SK-N-SH treated with all-trans-retinoic acid at 6 μM for 48 hours (cell line): ENCODE measurements at regions not wholly inside any gene's neighbourhood (a gene's known extent, or its start where the extent isn't known, plus 50 kb on each side); places are given as distances from the start of the nearest gene placed in this dataset.
A peak's percentile ranks its signal among the peaks of the same experiment; 100 is the strongest.

ENCODE experiments used
- ATAC-seq: fragments of 200-7000 bp; cut with Tn5 transposase; 3 replicates; pipeline ENCODE4 v1.9.1; 2020; ENCODE audit warnings: mild to moderate bottlenecking, moderate library complexity
- ARNTL ChIP-seq: fragments of 450-650 bp; formaldehyde crosslinking; IDR thresholded peaks from 2 replicates; pipeline ENCODE4 v1.5.0; 2020; ENCODE audit warnings: low read depth, mild to moderate bottlenecking, moderate library complexity, borderline replicate concordance
- BACH2 ChIP-seq: fragments of 250-450 bp; sonication (Bioruptor Pico); IDR thresholded peaks from 2 replicates; pipeline ENCODE4 v1.9.0; 2021; ENCODE audit warnings: mild to moderate bottlenecking, borderline replicate concordance
- CREB5 ChIP-seq: fragments of 250-450 bp; sonication (Bioruptor Pico); IDR thresholded peaks from 2 replicates; pipeline ENCODE4 v1.5.1; 2020; ENCODE audit warnings: low read depth, mild to moderate bottlenecking, moderate library complexity
- CSDC2 ChIP-seq: fragments of 250-450 bp; sonication (Bioruptor Pico); IDR thresholded peaks from 2 replicates; pipeline ENCODE4 v1.5.0; 2020; ENCODE audit warnings: mild to moderate bottlenecking, moderate library complexity
- CSRNP3 ChIP-seq: fragments of 250-450 bp; sonication (Bioruptor Pico); IDR thresholded peaks from 2 replicates; pipeline ENCODE4 v1.5.1; 2021; ENCODE audit warnings: mild to moderate bottlenecking, moderate library complexity
- ESRRG ChIP-seq: fragments of 250-450 bp; sonication (Bioruptor Pico); IDR thresholded peaks from 2 replicates; pipeline ENCODE4 v1.6.1; 2021; ENCODE audit warnings: mild to moderate bottlenecking
- GLIS3 ChIP-seq: fragments of 250-450 bp; sonication (Bioruptor Pico); IDR thresholded peaks from 2 replicates; pipeline ENCODE4 v1.5.0; 2020; ENCODE audit warnings: mild to moderate bottlenecking, moderate library complexity
- ISL1 ChIP-seq: fragments of 250-450 bp; sonication (Bioruptor Pico); IDR thresholded peaks from 2 replicates; pipeline ENCODE4 v2.1.2; 2022; ENCODE audit warnings: mild to moderate bottlenecking, moderate library complexity
- OSR1 ChIP-seq: fragments of 250-450 bp; sonication (Bioruptor Pico); IDR thresholded peaks from 2 replicates; pipeline ENCODE4 v1.8.0; 2022; ENCODE audit warnings: moderate library complexity, mild to moderate bottlenecking, inconsistent platforms
- PATZ1 ChIP-seq: fragments of 250-450 bp; sonication (Bioruptor Pico); IDR thresholded peaks from 2 replicates; pipeline ENCODE4 v1.8.0; 2020; ENCODE audit warnings: mild to moderate bottlenecking, moderate library complexity, borderline replicate concordance
- POU6F1 ChIP-seq: fragments of 250-450 bp; sonication (Bioruptor Pico); IDR thresholded peaks from 2 replicates; pipeline ENCODE4 v1.8.0; 2021; ENCODE audit warnings: low read depth, mild to moderate bottlenecking, moderate library complexity, borderline replicate concordance
- RARB ChIP-seq: fragments of 250-450 bp; sonication (Bioruptor Pico); IDR thresholded peaks from 2 replicates; pipeline ENCODE4 v1.8.0; 2021; ENCODE audit warnings: mild to moderate bottlenecking, moderate library complexity
- SNAI2 ChIP-seq: fragments of 250-450 bp; sonication (Bioruptor Pico); IDR thresholded peaks from 2 replicates; pipeline ENCODE4 v1.5.0; 2020; ENCODE audit warnings: mild to moderate bottlenecking, moderate library complexity
- TCF4 ChIP-seq: fragments of 250-450 bp; sonication (Bioruptor Pico); IDR thresholded peaks from 2 replicates; pipeline ENCODE4 v1.8.0; 2021; ENCODE audit warnings: mild to moderate bottlenecking, moderate library complexity, borderline replicate concordance
- TOX ChIP-seq: fragments of 250-450 bp; sonication (Bioruptor Pico); IDR thresholded peaks from 2 replicates; pipeline ENCODE4 v1.8.0; 2021; ENCODE audit warnings: mild to moderate bottlenecking, moderate library complexity, borderline replicate concordance
- ZC3H10 ChIP-seq: fragments of 250-450 bp; sonication (Bioruptor Pico); IDR thresholded peaks from 2 replicates; pipeline ENCODE4 v1.5.1; 2021; ENCODE audit warnings: mild to moderate bottlenecking, moderate library complexity
- ZFP3 ChIP-seq: fragments of 250-450 bp; sonication (Bioruptor Pico); IDR thresholded peaks from 2 replicates; pipeline ENCODE4 v1.5.0; 2020; ENCODE audit warnings: mild to moderate bottlenecking, moderate library complexity
- ZFP30 ChIP-seq: fragments of 450-650 bp; formaldehyde crosslinking; IDR thresholded peaks from 2 replicates; pipeline ENCODE4 v1.5.0; 2022; ENCODE audit warnings: mild to moderate bottlenecking, moderate library complexity
- ZNF565 ChIP-seq: fragments of 450-650 bp; formaldehyde crosslinking; conservative IDR thresholded peaks from 2 replicates; pipeline ENCODE4 v1.5.0; 2020; ENCODE audit warnings: low read depth, mild to moderate bottlenecking, moderate library complexity
- ZNF70 ChIP-seq: fragments of 450-650 bp; formaldehyde crosslinking; IDR thresholded peaks from 2 replicates; pipeline ENCODE4 v1.5.0; 2020; ENCODE audit warnings: mild to moderate bottlenecking, moderate library complexity
- ZNF8 ChIP-seq: fragments of 450-650 bp; formaldehyde crosslinking; IDR thresholded peaks from 2 replicates; pipeline ENCODE4 v1.5.0; 2020; ENCODE audit warnings: mild to moderate bottlenecking, moderate library complexity

- no peak for ATAC-seq
Measured at GRCh38 chr14:96739200-96739910, 57.8 kb upstream of the VRK1 start.

GRCh38 chr14:96741151-96741977 is 55.8 kb upstream of the VRK1 start:
- peak; percentile 91 for ATAC-seq
- no peak for TF ChIP-seq CREB5 (CRISPR knock-in tag)
- no peak for TF ChIP-seq POU6F1
- no peak for TF ChIP-seq ZC3H10
- TF ChIP-seq ZNF8 = no peak
- TF ChIP-seq ZNF70 (CRISPR knock-in tag) = no peak

More at GRCh38 chr14:96739200-96739910, 57.8 kb upstream of the VRK1 start:
- no peak for TF ChIP-seq ESRRG (CRISPR knock-in tag)
- TF ChIP-seq ZNF8 = no peak
- TF ChIP-seq RARB = no peak
- TF ChIP-seq OSR1 (CRISPR knock-in tag) = no peak
- TF ChIP-seq TCF4 (CRISPR knock-in tag) = no peak
- TF ChIP-seq ZFP3 (CRISPR knock-in tag) = no peak
- TF ChIP-seq TOX = no peak
- TF ChIP-seq ARNTL (CRISPR knock-in tag) = no peak
- no peak for TF ChIP-seq POU6F1
- TF ChIP-seq PATZ1 = no peak
- TF ChIP-seq BACH2 (CRISPR knock-in tag) = no peak
- TF ChIP-seq CSDC2 (CRISPR knock-in tag) = no peak
- TF ChIP-seq ZC3H10 = no peak
- no peak for TF ChIP-seq GLIS3 (CRISPR knock-in tag)
- TF ChIP-seq ZNF565 (CRISPR knock-in tag) = no peak
- TF ChIP-seq CREB5 (CRISPR knock-in tag) = no peak
- TF ChIP-seq SNAI2 = no peak
- no peak for TF ChIP-seq CSRNP3
- no peak for TF ChIP-seq ISL1 (CRISPR knock-in tag)
- TF ChIP-seq ZFP30 = no peak

GRCh38 chr14:96744262-96744661 is 52.9 kb upstream of the VRK1 start:
- no peak for ATAC-seq
- TF ChIP-seq SNAI2 (no peak), ZNF70 (CRISPR knock-in tag) (no peak)
